Coronary artery (tissue), 2 donors: ENCODE measurements at regions not wholly inside any gene's neighbourhood (a gene's known extent, or its start where the extent isn't known, plus 50 kb on each side); places are given as distances from the start of the nearest gene placed in this dataset.

Experiments
- DNase-seq: peaks from one replicate; pipeline ENCODE4 v3.0.0-alpha.2; 2017; ENCODE audit warnings: low spot score
- H3K27ac ChIP-seq, 2 donors: fragments of 200-600 bp; sonication (generic); one replicate each; pipeline ENCODE4 v1.5.1; 2016 to 2019
- H3K4me3 ChIP-seq: fragments of 200-600 bp; sonication (generic); 2 replicates; pipeline ENCODE4 v1.5.1; 2016; ENCODE audit warnings: mild to moderate bottlenecking, moderate library complexity
- TF ChIP-seq, protein P1 (sequence below): fragments of 200-600 bp; sonication (generic); IDR thresholded peaks from one replicate; pipeline ENCODE4 v1.5.1; 2019; ENCODE audit warnings: antibody characterized with exemption

DNA sequence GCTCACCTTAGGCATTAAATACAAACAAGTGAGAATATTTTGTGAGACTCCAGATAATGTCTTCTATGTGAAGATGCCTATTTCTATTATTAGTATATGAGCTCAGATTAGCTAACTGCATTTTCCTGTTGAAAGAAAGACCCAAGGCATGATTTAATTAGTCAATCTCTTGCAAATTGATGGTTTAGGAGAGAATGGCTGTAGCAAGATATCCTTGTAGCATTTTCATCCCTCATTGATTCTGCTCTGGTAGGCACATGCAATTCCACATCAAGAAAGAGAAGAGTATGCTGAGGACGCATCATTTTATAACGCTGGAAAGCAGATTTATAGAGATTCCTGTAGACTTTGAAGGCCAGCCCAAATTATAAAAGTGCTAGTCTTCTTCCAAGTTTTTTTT is 332.0 kb downstream of the SOX11 start:
- TF ChIP-seq, protein P1, sequence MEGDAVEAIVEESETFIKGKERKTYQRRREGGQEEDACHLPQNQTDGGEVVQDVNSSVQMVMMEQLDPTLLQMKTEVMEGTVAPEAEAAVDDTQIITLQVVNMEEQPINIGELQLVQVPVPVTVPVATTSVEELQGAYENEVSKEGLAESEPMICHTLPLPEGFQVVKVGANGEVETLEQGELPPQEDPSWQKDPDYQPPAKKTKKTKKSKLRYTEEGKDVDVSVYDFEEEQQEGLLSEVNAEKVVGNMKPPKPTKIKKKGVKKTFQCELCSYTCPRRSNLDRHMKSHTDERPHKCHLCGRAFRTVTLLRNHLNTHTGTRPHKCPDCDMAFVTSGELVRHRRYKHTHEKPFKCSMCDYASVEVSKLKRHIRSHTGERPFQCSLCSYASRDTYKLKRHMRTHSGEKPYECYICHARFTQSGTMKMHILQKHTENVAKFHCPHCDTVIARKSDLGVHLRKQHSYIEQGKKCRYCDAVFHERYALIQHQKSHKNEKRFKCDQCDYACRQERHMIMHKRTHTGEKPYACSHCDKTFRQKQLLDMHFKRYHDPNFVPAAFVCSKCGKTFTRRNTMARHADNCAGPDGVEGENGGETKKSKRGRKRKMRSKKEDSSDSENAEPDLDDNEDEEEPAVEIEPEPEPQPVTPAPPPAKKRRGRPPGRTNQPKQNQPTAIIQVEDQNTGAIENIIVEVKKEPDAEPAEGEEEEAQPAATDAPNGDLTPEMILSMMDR = no peak
- Histone ChIP-seq H3K4me3 (no peak overlapping the region), H3K27ac (no peak overlapping the region)
- no peak for DNase-seq

DNA sequence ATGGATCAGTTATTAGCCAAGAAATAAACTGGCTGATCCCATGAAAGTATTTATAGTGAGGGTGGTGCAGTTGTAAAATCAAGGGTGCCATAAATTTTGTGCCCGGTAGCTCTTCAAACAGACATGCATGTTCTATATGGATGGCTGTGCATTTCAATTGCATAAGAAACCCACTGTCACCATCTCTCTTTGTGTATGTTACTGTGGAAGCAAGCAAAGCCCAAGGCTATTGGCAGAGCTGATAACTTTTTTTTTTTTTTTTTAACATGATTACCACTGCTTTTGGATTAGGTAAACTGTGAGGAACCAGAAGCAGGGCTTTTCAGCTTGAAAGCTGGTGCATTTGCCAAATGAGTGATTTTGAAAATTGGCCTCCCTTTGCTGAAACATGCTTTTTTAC is 332.6 kb downstream of the SOX11 start:
- no peak overlapping the region for H3K4me3 ChIP-seq
- TF ChIP-seq, protein P1 = no peak
- DNase-seq = no peak

DNA sequence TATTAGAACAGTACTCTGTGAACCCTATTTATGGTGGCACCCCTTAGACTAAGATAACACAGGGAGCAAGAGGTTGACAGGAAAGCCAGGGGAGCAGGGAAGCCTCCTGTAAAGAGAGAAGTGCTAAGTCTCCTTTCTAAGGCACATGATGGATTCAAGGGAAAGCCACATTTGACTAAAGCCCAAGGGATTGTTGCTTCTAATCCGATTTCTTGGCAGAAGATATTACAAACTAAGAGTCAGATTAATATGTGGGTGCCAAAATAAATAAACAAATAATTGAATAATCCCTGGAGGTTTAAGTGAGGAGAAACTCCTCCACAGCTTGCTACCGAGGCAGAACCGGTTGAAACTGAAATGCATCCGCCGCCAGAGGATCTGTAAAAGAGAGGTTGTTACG is 333.2 kb downstream of the SOX11 start:
- TF ChIP-seq, protein P1 = no peak
- Histone ChIP-seq H3K4me3 (no peak overlapping the region), H3K27ac (no peak overlapping the region)
- DNase-seq = no peak

More for the DNA sequence above, 332.6 kb downstream of the SOX11 start:
- H3K27ac ChIP-seq = no peak overlapping the region

DNA sequence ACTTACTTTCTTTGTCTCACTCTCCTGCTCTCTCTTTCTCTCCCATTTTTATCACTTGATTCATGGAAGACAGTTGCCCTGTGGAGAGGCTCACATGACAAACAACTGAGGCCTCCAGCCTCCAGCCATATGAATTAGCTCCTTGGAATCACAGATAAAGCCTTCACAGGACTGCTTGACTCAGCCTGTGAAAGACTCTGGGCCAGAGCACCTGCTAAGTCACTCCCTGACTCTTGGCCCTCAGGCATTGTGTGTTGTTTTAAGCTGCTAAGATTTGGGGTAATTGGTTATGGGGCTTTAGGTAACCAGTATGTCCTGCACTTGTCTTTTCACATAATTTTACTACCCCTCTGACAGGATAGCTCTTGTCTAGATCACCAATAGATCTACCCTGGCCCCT is 334.9 kb downstream of the SOX11 start:
- Histone ChIP-seq H3K4me3 (no peak overlapping the region), H3K27ac (no peak overlapping the region)
- TF ChIP-seq, protein P1 = no peak
- DNase-seq = no peak

DNA sequence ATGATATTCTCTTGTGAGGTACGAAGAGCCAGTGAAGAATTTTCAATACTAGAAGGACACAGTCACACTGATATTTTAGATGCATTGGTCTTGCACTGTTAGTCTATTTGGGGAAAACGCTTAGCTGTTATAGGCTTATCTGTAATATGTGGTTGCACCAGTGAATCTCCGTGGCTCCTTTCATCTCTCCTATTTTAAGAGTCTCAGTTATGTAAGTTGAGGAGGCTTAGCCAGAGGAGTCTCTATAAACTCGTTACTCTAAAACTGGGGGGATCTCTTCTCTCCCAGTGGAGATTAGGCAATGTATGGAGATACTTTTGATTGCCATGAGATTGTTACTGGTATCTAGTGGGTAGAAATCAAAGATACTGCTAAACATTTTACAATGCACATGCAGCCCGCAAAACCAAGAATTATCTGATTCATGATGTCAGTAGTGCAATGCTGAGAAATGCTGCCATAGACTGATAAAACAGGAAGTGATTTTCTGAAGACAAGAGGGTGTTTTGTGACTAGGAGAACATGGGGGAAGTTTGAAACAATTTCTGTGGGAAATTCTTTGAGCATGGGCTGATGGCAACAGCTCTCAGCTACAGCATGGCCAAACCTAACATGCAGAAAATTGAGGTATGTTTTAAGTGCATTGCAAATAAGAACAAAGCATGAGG is 339.1 kb downstream of the SOX11 start:
- TF ChIP-seq, protein P1 = no peak
- no peak overlapping the region for H3K27ac ChIP-seq
- no peak for DNase-seq
- no peak overlapping the region for H3K4me3 ChIP-seq

DNA sequence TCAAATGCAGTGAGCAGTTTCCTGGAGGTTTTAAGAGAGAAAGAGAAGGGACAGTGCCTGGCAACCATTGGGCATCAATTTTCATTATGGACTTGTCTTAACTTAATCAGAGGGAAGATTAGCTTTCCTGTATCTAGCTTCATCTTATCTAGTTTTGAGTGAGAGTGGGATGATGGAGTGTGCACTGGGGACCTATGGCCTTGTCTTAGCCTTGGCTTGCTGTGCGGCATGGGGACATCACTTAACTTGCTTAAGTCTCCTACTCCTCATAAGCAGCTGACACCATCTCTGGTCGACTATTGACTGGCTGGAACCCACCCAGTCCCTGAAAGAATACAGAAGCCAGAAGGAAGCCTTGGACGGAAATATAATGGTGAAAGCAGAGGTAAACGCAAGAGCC is 344.0 kb downstream of the SOX11 start:
- H3K27ac ChIP-seq = no peak overlapping the region
- no peak for DNase-seq
- TF ChIP-seq, protein P1 = no peak
- H3K4me3 ChIP-seq = no peak overlapping the region

DNA sequence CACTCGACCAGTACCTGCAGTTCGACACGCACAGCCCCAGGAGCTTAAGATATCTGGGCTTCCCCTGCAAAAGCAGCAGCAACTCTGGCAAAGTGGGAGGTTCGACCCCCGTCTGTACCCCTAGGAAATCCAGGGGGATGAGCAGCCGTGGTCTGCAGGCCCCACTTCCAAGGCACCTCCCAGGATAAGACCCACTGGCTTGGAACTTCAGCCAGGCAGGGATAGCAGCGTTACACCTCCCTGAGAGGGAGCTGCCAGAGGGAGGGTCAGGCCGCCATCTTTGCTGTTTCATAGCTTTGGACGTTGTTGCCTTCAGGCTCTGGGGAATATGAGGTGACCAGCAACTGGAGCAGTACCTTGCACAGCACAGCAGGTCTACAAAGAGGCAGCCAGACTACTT is 351.1 kb downstream of the SOX11 start:
- no peak overlapping the region for H3K27ac ChIP-seq
- TF ChIP-seq, protein P1 = no peak
- H3K4me3 ChIP-seq = no peak overlapping the region
- no peak for DNase-seq
